ENCODE measurements at regions not wholly inside any gene's neighbourhood (a gene's known extent, or its start where the extent isn't known, plus 50 kb on each side); places are given as distances from the start of the nearest gene placed in this dataset.

GRCh38 chr5:82721087-82721410, 356.1 kb downstream of the TMEM167A start:
- Histone ChIP-seq H4K20me1 (ENCODE audit: insufficient read depth) (no peaks in the 10 kb centered on the region), H3K9ac (ENCODE audit: low read length) (no peak overlapping the region), H3K79me2 (ENCODE audit: insufficient read depth, low read length) (no peaks in the 10 kb centered on the region), H3K9me2 (ENCODE audit: insufficient read depth) (no peaks in the 10 kb centered on the region), H3K9me3 (ENCODE audit: control insufficient read depth in 1 of 2, insufficient read depth in 1 of 2, low read depth in 1 of 2, low read length in 2 of 2) (no peaks in the 10 kb centered on the region), H3K4me1 (ENCODE audit: control insufficient read depth in 1 of 2, insufficient read depth in 2 of 2, low read length in 2 of 2) (peaks cover 0 to 3% of the 10 kb centered on the region in 2 experiments; a peak in 1 of 4 replicates), H3K27ac (ENCODE audit: low read depth, low read length) (no peak overlapping the region), H3K4me3 (replicated peaks in 1 of 2; ENCODE audit: low read depth in 1 of 2, low read length in 2 of 2) (no peak overlapping the region), H3K36me3 (ENCODE audit: control insufficient read depth in 1 of 2, insufficient read depth in 2 of 2, low read length in 2 of 2) (no peaks in the 10 kb centered on the region), H3K4me2 (ENCODE audit: low read length) (no peak overlapping the region), H2AFZ (ENCODE audit: low read depth, low read length, poor library complexity, severe bottlenecking) (no peak overlapping the region), H3K27me3 (ENCODE audit: insufficient read depth, low read length) (no peaks in the 10 kb centered on the region)
- BruUV-seq (replicated peaks), result no TSS peak
- TF ChIP-seq POLR2AphosphoS5 (IDR thresholded peaks at IDR 0.05; ENCODE audit: low read depth, low read length) (no peak), ZNF274 (IDR thresholded peaks at IDR 0.05; ENCODE audit: low read depth, low read length) (no peak), CBX3 (IDR thresholded peaks at IDR 0.05; ENCODE audit: low read depth) (no peak), RAD21 (IDR thresholded peaks at IDR 0.05; ENCODE audit: low read depth) (no peak), REST (IDR thresholded peaks at IDR 0.05; ENCODE audit: low read depth) (no peak), CTCF (IDR thresholded peaks at IDR 0.05 in 2 of 3, conservative IDR thresholded peaks at IDR 0.05 in 1 of 3; ENCODE audit: borderline replicate concordance in 1 of 3, insufficient read depth in 1 of 3, low read depth in 2 of 3, low read length in 2 of 3) (no peak), ATF3 (IDR thresholded peaks at IDR 0.05) (no peak), YY1 (IDR thresholded peaks at IDR 0.05; ENCODE audit: extremely low read depth, insufficient replicate concordance, low read depth, low read length) (no peak), EZH2phosphoT487 (IDR thresholded peaks at IDR 0.05; ENCODE audit: borderline replicate concordance) (no peak), TCF7L2 (IDR thresholded peaks at IDR 0.05; ENCODE audit: borderline replicate concordance, extremely low read depth, insufficient read depth, insufficient read length) (no peak), SP1 (IDR thresholded peaks at IDR 0.05; ENCODE audit: low read depth) (no peak), ZBTB33 (IDR thresholded peaks at IDR 0.05; ENCODE audit: extremely low read depth, insufficient replicate concordance, low read length) (no peak), SRF (IDR thresholded peaks at IDR 0.05; ENCODE audit: low read depth) (no peak), EZH2 (IDR thresholded peaks at IDR 0.05) (no peak), CEBPB (IDR thresholded peaks at IDR 0.05; ENCODE audit: low read depth) (no peak), SIN3A (IDR thresholded peaks at IDR 0.05; ENCODE audit: low read depth) (no peak), FOSL1 (IDR thresholded peaks at IDR 0.05; ENCODE audit: low read depth) (no peak), ZFX (IDR thresholded peaks at IDR 0.05) (no peak), JUND (IDR thresholded peaks at IDR 0.05) (no peak)
- ChIA-PET CTCF (no interaction called here), POLR2A (no interaction called here), RAD21 (ENCODE audit: low non-redundant PET in 1 of 2, low total read pairs in 2 of 2, uncharacterized antibody in 2 of 2, unreplicated experiment in 2 of 2) (no interaction called here)
- no peak for DNase-seq (ENCODE audit: low read depth, low spot score)
- intact Hi-C loops (cut with micrococcal nuclease), result no loop called here
- no peak for ATAC-seq
